Superior temporal gyrus (tissue), 1 donor: ENCODE measurements at regions not wholly inside any gene's neighbourhood (a gene's known extent, or its start where the extent isn't known, plus 50 kb on each side); places are given as distances from the start of the nearest gene placed in this dataset.

Experiments
- DNase-seq: peaks from one replicate; pipeline ENCODE4 v3.0.0-alpha.2; 2016; ENCODE audit errors: extremely low spot score

GRCh38 chr15:77737238-77738037 is 104.7 kb upstream of the LINGO1 start:
- DNase-seq = no peak

DNA sequence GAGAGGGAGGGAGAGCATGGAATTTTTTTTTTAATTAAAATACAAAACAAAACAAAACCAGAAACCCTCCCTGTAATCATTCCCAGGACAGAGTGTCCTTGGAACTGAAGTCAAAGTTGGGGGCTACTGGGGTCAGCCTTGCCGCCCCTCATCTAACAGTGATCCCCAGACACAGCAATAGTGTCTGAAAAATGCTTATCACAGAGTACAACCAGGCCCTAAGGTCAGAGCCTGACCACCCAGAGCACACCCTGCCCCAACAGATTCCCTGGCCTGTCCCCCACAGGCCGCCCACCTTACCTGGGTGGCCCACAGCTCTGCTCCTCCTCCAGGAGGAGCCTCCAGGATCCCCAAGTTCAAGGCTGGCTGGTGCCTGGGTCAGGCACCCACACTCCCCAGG is 101.6 kb upstream of the LINGO1 start:
- DNase-seq = no peak

GRCh38 chr15:77733579-77734300 is 101.0 kb upstream of the LINGO1 start:
- DNase-seq = no peak

DNA sequence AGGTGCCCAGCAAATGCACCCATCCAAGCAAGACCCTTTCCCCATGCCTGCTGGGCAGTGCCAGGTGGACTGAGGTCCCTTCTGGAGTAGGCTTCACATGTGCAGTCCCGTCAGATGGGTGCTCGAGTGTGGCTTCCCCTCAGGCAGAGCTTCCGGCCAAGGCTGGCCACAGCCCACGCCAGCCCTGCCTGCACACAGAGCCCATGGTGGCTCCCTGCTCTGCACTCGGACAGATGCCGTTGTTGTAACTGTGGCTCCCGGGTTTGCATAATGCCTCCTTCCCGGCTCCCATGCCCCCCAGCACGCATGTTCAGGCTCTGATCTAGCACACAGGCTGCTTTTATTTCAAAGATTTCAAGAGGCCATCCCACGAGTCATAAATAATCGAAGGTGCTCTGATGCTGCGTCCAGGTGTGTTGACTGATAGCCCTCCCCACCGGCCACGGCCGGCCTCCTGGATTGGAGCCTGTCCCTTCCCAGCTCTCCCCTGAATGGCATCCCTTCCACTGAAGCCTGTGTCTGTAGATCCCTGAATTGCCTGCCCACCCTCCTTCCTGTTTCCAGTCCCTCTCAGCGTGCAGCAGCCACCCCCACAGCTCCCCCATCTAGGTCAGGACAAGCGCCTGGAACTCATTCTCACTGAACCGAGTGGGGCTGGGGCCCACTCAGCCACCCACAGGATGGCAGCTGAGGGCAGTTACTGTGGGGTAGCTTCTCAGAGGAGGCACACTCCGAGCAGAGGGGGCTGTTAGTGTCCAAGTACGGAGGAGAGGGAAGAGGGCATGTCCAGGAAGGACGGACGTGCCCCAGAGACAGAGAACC is 100.0 kb upstream of the LINGO1 start:
- DNase-seq = no peak

GRCh38 chr15:77731945-77732344 is 99.2 kb upstream of the LINGO1 start:
- DNase-seq = no peak

GRCh38 chr15:77731067-77731466 is 98.4 kb upstream of the LINGO1 start:
- no peak for DNase-seq

DNA sequence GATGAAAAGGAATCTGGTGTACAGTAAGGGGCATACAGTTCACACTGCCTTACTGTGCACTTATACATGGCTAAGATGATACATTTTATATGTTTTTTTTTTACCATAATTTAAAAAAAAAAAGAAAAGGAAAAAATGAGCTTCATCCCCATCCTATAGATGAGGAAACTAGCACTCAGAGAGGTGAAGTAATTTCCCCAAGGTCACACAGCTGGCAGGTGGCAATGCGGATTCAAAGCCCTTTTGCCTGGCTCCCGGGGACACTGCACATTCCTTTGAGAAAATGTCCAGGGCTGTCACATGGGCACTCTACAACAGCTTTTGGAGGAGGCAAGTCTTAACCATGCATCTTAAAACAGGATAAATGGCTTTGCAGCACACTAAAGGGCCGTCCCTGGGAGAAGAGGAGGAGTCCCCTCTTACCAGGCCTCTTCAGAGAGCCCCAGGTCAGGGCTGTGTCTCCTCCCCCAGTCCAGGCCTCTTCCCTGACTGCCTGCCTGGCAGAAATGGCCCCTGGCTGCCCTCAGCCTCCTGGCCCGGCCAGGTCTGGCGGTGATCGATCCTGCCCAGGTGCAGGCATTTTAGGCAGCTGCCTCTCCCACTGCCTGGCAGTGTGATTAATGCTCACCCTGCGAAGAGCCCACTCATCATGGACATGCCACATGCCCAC is 95.1 kb upstream of the LINGO1 start:
- no peak for DNase-seq

DNA sequence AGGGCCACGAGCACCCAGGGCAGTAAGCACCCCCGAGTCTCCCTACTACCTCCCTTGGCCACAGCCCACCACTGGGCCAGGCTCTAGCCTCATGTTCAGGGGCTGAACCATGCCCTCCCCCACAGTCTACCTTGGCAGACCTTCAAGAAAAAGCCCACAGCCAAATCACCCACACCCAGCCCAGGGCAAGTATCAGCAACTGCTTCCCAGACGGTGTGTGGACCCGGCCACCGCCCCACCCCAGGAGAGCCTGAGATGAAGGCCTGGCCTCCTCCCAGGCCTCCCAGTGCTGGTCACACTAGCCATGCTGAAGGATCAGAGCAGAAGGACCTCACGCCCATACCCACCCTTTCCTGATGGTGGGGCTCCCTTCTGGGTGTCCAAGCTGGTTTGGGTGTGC is 92.0 kb upstream of the LINGO1 start:
- no peak for DNase-seq

GRCh38 chr15:77723756-77724155 is 91.0 kb upstream of the LINGO1 start:
- no peak for DNase-seq

GRCh38 chr15:77722759-77723460 is 90.2 kb upstream of the LINGO1 start:
- no peak for DNase-seq

DNA sequence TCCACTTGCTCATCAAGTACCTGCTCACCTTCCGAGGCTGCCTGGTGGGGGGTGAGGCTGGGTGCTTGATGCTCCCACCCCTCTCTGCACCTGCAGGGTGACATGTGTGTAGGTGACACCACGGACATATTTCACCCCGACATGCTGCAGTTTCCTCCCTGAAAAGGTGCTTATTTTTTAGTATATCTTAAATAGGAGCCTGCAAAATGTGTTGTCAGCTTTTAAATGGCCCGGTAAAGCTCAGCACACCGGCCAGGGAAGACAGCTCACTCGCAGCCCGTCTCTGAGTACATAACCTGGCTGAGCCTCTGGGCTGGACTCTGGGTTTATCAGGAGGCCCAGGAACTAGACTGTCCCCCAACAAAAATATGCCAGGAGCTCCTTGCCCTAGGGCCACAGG is 89.3 kb upstream of the LINGO1 start:
- no peak for DNase-seq

- no peak for DNase-seq
Observed at GRCh38 chr15:77720655-77721054, 87.9 kb upstream of the LINGO1 start.

GRCh38 chr15:77720173-77720572 is 87.5 kb upstream of the LINGO1 start:
- no peak for DNase-seq

- no peak for DNase-seq
Observed at GRCh38 chr15:77719450-77719849, 86.7 kb upstream of the LINGO1 start.

- no peak for DNase-seq
Observed at GRCh38 chr15:77717333-77717990, 84.8 kb upstream of the LINGO1 start.

DNA sequence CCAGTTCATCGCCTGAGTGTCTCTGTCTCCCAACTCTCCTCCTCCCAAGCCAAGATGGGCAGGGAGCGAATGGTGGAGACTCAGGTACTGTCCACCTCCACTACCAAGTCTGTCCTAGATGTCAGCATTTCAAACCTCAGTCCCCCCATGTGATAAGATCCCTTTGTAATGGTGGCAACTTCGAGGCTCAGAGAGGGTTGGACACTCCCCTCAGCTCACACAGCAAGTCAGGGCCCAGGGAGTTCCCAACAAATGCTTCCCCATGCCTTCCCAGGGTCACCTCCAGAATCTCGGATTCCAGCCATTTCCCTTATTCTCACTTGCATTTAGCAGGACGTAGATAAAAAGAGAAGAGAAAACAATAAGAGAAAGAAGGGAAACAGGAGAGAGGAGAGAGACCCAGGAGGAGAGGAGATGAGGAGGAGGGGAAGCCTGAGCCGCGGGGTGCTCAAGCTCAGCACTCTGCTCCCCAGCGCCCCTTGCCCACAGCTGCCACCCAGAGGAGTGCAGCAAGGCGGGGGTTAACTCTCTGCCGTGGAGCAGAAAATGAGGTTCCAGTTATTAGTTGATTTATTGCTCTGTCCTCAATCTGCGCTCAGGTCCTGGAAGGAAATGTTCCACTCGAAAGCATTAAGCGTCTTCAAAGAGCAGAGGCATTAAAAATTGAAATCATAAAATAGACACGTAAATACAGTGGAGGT is 84.1 kb upstream of the LINGO1 start:
- no peak for DNase-seq

DNA sequence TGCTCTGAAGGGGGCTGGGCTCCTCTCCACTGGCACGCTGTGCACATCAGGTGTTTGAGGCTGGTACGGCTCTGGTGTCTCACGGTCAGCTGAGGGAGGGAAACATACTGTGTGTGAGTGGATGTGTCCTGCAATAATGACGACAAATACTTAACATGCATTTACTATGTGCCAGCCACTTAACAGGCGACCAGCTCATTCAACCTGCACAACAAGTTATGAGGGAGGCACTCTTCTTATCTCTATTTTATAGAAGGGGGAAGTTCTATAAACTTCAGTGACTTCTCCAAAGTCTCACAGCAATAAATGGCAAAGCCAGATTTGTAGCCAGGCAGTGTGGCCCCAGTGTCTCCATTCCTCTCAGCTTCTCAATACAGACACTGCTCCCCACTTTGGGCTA is 83.1 kb upstream of the LINGO1 start:
- no peak for DNase-seq

GRCh38 chr15:77715051-77715450 is 82.3 kb upstream of the LINGO1 start:
- no peak for DNase-seq

DNA sequence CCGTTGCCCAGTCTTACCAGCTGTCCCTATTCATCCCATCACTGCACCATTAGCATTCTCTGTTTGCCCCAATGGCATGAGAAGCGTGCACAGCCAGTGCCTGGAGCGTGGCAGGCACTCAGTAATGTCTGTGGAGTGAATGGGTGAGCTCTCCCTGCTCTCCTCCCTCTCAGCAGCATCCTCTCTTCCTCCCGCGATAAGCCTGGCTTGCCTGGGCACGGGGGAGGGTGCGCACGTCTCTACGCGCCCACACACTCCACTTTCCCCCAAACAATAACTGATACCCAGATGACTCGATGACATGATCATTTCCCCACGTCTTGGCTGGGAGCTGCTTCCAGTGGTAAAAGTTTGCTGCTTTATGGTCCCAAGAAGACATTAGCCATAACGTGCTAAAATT is 81.8 kb upstream of the LINGO1 start:
- DNase-seq = no peak

- DNase-seq = no peak
Observed at GRCh38 chr15:77714023-77714422, 81.3 kb upstream of the LINGO1 start.
